ENCODE measurements at regions not wholly inside any gene's neighbourhood (a gene's known extent, or its start where the extent isn't known, plus 50 kb on each side); places are given as distances from the start of the nearest gene placed in this dataset.

DNA sequence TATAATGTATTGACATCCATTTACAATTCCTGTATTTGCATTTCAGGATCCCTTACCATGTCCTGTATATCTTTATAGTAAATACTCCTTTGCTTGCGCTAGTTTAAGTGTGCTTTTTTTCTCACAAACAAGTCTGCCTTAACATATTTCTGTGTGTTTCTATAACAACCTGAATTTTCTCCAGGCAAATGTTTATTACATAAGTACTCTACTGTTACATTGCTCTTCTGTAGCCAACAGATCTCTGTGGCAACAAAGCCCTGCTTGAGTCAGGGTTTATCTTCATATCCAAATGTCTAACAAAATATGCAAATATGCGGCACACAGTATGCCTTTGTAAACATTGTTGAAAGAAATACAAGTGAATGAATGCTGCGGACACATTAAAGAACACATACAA lies 625.5 kb downstream of the TLL1 start:
- DNase-seq = no peak

DNA sequence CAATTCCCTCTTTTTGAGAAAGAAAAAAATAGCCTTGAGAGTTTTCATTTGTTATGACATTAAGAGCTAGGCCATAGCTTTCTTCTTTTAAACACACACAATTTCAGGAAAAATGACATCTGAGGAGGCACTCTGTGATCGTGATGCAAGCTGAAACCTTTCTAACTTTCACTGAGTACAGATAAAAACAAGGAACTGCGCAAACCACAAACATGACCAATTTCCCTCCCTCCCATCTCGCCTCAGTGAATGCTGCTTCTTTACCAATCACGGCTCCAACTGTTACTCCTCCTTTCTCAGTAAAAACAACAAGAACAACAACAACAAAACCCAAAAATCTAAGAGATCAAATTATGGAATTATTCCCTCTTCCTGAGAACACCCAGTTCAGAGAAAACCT lies 626.8 kb downstream of the TLL1 start:
- no peak for DNase-seq

DNA sequence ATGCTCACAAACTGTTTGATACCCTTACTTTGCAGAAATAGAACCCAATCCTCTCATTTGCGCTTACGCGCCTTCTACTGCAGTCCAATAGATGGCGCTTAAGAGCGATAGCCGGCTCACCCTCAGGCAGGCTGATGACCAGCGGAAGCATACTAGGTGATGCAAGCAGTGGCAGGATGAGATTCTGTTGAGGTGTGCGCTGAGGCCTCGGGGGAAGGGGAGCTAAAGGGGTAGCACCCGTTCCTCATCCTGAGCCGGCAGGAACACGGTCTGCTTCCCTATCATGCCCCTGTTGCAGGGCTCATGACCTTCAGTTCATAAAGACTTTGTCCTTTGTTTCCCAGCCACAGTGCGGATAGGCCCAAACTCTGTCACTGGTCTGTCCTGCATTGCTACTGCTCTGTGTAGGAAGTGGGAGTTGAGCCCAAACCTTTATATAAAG lies 628.9 kb downstream of the TLL1 start:
- no peak for DNase-seq

DNA sequence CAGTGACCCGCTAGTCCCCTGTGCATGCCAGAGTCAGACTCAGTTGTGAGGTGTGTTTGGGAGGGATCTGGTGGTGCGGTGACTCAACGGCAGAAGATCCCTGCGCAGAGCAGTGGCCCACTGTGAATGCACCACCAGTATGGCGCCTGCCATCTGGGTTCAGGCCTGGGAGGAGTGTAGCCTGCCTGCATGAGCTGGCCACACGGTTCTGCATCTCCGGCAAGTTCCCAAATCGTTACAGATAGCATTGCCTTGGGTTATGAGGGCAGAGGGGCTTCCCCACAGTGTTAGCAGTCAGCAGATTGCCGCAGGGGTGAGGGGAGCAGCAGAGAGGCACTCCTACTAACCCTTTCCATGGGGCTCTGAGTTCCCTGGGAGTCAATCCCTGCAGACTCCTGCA lies 629.6 kb downstream of the TLL1 start:
- DNase-seq = no peak

DNA sequence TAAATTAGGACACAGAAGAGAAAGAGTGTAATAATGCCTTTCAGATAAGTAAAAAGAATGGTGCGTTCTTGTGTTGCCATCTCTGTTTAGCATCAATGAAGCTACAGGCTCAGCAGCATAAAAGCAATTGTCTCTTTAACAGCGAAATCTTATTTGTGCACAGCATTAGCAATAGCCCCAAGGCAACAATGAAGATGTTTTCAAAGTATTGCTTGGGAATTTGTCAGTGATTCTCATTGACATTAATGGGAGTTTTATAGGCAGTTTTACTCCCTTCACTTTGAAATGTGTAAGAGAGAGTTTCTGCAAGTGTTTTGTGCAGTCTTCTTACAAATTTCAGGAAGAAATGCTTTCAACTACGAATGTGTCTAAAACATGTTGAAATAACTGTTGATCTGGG lies 633.0 kb downstream of the TLL1 start:
- DNase-seq = no peak

DNA sequence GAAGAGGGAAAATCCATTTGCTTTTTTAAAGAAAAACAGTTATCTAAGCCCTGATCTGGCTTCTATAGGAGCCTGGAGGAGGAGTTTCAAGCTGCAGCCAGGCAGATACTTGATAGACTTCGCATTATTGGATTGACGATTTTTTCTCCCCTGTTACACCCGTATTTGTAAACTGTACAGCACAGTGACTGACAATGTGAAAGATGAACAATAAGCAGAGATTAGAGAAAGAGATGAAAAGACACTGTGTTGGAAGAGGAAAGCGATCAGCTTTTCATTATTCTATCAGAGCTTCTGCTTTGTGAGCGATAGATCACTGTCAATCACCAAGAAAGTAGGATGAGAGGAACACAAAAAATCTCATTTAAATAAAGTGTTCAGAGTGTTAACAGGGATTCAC lies 639.2 kb downstream of the TLL1 start:
- DNase-seq = no peak

DNA sequence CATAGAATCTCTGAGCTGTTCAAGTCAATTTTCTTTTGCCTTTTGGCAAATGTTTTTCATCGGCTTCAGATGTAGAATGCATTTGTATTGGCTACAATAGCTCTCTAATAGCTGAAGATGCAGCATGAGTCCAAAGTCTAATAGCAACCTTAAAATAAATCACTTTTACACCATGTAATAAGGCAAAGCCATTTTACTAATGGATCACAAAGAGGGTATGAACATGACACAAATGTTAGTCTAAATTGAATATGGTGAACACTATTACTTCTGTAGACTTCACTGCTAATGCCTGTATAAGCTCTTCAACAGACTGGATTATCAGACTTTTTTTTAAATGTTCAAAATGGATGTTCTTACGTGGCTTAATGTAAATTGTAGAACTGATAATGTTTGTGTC lies 645.3 kb downstream of the TLL1 start:
- no peak for DNase-seq

DNA sequence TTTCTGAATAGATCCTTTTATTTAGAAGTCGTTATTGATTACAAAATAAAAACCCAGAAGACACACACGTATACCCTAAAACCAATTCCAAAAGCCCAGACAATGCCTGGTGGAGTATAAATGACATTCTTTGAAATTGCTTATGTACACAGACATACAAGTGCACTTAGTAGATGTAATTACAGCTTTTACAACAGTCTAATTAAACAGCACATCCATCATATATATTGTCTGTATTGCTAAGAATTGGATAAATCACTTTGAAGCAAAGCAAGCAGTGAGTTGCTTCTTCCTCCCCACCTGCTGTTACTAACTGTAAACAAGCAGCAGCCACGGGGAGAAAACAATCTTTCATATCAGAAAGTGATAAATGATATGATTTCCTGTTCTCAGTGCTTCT lies 645.7 kb downstream of the TLL1 start:
- no peak for DNase-seq

DNA sequence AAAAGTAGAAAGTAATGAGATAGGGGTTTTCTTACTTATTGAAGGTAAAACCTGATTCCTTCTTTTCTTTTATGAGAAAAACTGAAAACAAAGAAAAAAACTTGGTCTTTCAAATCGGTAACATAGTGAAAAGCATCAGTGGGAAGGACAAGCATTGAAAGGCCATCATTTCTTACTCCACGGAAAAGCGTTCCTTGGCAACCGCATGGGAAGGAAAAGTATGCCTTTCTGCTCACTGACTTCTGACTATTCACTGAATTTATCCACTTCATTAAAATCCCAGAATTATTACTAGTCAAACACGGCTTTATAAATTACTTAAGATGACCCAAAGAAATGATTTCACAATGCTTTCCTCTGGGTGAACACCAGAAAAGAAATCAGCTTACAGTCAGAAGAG lies 646.7 kb downstream of the TLL1 start:
- no peak for DNase-seq

DNA sequence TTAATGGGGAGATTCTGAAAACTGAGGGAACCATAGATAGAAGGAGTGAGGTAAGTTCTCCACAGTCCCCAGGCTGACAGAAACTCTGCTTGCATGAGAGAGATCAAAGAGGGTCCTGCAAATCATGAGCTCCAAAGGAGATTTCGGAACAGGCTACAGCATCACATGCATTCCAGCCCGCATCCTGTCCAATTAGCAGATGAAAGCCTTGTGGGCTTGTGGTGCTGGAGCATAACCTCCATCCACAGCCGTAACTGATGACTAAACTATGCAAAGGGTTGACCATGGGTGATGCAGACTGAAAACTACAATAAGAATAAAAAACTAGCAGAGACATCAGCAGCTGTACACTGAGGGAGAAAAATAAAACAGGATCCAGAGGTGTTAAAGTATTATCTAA lies 654.5 kb downstream of the TLL1 start:
- no peak for DNase-seq

DNA sequence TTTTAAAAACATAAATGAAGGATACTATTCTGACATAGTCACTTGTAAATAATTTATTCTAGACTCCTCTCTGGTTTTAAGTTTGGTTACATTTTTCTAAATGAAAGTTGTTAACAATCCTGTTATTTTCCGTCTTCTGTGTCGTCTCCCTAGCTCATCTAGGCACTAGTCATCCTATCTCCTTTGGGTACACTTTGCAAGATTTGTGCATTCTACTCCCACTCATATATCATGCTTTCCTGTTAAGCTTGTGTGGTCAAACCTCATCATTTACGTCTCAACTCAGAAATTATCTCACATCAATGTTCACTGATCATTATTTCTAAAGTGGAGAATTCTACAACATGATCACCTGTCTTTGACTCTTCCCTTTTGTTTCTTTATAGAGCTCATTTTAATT lies 658.7 kb downstream of the TLL1 start:
- DNase-seq = no peak

DNA sequence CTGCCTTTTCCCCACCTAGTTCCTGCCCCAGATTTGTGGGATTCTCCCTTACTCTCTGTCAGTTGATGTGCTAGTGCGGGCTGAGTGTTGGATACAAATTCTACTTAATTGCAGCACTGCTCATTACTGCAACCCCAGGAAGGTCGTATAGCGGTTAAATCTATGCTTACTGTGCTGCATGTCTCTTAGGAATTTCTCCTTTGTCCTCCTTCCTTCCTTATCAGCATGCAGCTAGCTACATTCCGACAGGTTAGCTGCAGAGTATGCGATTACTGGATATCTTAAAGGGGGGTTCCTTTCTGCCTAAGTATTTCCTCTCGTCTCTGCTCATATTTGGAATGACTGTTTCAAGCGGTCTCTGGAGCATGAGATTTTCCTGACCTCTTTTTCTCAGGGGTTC lies 662.8 kb downstream of the TLL1 start:
- no peak for DNase-seq

DNA sequence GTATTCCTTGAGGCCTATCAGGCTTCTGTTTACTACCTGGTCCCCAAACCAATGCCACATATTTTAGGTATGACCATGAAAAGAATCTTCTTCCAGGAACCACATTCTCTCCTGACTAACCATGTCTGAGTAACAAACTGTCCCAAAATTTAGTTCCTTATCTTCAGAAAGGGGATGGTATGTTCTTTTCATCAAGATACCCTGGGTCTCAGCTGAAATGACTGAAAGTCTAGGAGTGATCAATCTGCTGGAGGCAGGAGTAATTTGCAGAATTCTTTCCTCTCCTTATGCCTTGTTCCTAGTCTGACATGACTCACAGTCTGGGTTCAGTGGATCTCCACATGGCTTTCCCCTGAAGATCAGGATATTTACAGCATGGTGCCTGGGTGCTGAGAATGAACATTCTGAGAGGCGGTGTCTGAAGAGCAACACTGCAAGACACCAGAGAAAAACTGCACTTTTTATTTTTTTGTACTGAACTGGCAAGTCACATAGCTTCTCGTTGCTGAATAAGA lies 665.5 kb downstream of the TLL1 start:
- no peak for DNase-seq

DNA sequence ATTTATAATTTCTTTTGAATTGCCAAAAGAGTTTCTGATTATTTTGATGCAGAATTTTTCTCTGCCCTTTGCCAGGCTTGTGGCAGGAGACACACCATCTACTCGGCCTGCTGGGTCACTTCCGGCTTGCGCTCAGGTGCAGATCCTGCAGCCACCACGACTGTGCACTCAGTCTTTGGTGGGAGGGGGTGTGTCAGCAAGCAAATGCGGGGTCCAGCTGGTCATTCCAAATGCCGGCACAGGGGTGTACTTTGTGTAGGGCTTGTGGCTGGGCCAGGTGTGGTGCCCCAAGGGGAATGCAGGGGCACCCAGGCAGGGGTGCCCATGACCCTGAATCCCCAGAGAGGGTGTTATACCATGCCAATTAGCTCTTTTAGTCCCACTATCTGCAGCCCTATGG lies 673.0 kb downstream of the TLL1 start:
- DNase-seq = no peak

DNA sequence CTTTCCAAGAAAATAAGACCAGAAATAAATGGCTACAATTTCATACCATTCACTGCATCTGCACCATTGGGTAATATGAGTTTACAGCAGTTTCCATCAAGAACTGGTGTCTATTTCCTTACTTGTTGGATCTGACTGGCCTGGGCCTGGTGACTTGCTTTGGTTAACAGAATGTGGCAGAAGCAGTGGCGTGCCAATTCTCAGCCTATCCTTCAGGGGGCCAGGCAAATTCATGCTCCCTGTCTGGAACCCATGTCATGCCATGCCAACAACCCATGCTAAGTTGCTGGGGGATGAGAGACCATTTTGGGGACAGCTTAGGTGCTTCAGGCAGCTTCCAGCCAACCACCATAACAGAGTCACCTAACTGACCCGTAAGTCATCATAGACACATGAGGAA lies 656.7 kb downstream of the SPOCK3 start:
- no peak for DNase-seq

DNA sequence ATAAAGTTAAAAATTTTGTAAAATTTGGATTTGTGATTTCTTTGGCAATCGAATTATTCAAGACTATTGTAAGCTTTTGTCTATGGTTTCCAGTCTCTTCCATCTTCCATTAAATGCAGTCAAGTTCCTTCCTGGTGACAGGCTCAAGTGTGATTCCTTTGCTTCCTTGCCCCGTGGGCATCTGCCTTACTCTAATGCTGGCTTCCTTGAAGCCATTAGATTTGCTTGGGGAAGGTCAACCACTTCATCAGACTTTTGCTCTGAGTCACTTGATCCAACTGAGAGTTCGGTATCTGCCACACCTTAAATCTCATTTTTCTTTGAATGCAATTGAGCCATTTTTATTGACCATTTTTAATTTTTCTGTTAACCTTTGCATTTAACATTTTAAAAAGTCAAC lies 648.8 kb downstream of the SPOCK3 start:
- DNase-seq = no peak

DNA sequence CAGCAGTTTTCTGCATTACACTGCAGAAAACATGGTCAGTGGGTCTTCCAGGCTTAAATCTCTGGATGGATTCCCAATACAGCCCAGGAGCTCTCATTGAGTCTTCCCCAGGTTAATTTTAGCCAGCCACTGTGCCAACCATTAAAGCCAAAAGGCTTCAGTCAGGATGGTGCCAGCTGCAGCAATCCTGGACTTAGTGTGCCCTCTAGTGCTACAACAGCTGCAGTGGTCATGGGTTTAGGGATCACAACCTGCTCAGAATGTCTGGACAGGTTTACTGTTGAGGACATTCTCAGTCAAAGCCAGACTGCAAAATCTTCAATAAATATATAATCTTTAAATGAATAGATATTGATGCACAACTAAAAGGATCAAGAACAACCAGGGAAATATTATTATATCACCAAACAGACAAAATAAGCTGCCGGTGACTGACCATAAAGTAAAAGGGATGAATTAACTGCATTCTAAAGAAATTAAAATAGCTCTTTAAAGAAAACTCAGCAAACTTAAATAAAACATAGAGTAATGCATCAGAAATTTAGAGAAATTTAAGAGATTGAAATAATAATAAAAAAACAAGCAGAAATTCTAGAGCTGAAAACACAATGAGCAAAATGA lies 639.9 kb downstream of the SPOCK3 start:
- DNase-seq = peak; percentile 65

DNA sequence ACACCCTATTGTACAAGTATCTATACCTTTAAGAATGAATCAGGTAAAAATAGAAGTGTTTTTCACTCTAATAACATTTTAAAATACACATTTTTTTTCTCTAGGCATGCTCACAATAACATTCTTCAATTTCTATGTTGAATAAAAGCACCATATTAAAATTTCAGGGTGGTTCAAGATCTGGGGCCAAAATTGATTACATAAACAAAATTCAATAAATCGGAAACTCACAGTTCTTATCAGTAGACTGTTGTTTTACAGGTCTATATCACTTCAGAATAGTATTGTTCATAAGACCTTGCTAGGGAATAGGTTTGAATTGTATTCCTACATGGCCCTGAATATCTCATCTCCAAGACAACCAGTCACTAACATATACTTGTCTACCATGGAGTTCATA lies 634.0 kb downstream of the SPOCK3 start:
- DNase-seq = no peak

DNA sequence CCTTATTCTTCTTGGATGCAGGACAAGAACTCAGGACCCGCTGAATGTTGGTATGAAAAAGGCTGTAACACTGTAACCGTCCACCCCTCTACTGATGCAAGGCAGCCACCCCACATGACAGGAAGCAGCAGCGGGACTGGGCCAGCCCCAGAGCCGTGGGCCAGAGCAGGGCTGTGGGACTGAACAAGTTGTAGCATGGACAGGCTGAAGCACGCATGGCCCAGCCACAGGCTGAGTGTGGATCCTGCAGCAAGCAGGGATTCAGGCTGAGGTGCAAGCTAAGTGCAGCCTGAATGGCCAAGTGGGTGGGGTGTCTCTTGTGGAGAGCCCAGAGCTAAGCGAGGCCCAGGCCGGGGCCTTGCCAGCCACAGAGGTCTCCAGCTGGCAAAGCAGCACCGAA lies 632.2 kb downstream of the SPOCK3 start:
- DNase-seq = no peak

DNA sequence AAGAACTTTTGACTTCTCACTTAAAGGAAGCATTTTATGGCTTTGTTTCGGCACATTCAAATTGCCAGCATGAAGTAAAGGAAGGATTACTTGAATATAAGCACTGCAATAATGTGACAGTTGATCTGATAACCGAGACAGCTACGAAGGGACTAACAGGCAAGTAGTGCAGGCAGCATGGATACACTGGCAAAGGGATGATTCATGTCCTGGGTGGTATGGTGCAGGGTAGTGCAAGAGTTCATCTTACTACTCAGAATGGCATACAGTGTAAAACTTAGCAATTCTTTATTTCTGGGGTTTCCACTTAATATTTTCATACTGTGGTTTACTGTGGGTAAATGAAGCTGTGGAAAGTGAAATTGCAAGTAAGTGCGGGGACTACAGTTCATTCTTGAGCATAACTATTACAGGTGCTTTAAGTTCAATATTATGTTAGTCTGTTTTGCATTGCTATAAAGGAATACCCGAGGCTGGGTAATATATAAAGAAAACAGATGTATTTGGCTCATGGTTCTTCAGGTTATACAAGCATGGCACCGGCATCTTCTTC lies 611.8 kb downstream of the SPOCK3 start:
- no peak for DNase-seq

DNA sequence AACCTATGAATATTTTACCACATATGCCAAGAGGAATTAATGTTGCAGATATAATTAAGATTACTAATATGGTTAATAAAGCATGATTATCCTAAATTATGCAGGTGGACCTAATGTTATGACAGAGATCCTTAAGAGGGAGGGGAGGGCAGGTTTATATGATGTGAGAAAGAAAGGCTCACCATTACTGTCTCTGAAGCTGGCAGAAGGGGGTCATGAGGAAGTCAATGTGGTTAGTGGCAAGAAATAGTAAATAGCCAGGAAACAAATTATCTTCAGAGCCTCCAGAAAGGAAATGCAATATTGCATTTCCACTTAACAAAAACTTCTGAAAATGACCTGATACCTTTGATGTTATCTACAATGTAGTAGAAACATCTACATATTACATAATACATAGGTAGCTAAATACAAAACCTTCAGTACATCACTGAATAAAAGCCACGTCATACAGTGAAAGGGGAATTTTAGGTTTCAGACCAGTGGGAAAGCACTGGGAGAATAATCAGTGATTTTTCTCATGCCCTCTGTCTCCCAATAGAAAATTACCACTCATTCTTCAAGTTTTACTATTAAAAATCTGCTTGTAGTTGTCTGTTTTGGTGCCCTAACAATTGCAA lies 609.2 kb downstream of the SPOCK3 start:
- no peak for DNase-seq

DNA sequence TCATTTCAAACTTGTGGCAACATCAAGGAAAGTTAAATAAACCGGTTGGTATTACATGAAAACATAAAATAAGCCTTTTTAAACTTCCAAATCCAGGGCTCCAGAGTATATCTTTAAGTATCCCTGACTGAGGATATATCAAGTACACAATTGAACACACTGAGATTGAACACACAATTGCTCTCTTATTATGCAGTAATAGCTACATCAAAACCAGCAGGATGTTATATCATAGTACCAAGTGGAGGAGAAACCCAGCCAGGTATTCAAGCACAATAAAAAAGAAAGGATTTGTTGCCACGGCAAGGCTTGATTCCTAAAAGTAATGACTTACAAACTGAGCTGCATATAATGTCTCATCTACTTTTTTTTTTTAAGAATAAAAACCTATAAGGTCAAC lies 605.8 kb downstream of the SPOCK3 start:
- no peak for DNase-seq

DNA sequence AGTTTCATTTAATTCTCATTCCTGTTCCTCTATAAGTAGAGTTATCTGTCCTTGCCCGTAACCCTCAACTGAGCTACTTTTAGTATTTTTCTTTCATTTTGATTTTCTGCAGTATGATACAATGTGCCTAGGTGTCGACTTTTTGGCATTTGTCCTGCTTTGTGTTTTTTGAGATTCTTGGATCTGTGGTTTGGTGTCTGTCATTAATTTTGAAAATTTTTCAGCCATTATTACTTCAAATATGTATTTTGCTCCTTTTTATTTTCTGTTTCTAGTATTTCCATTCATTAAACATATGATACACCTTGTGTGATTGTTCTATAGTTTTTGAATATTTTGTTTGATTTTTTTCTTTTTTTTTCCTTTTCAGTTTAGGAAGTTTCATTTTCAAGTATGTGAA lies 598.9 kb downstream of the SPOCK3 start:
- DNase-seq = no peak

DNA sequence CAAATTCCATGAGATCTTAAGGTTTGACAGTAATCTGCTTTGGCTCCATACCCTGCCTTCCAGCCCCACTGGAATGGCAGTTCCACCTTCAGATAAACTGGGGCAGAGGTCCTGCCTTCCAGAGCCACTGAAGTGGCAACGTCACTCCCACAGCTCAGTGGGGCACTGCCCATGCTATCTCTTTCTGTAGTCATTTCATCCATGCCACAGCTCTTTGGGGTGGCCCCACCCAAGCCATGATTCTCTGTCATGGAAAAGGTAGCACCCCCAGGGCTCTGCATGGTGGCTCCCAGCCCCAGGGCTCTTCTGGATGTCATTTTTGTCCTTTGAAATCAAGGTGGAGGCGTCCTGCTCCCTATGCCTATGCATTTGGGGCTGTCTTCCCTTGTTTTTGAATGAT lies 596.5 kb downstream of the SPOCK3 start:
- DNase-seq = no peak

DNA sequence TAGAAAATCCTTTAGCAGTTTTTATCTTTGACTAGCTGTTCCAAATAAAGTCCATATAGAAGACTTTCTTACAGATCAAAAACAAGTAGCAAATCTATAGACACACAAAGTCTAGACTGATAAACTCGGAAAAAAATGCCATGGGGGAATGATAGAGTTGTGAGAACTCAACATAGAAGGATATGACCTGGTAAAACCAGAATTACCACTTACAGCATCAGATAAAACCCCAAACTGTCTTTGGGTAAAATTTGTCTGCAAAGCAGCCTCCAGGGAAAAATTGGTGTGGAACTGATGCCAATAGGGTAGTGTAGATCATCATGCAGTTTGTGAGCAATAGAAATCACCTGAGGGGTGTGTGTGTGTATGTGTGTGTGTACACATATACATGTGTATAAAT lies 579.1 kb downstream of the SPOCK3 start:
- no peak for DNase-seq

Data from amniotic stem cell (primary cell).